Dermis blood vessel endothelial cell (primary cell): ENCODE measurements at regions not wholly inside any gene's neighbourhood (a gene's known extent, or its start where the extent isn't known, plus 50 kb on each side); places are given as distances from the start of the nearest gene placed in this dataset.
A peak's percentile ranks its signal among the peaks of the same experiment; 100 is the strongest.
"Not testable (repeated sequence)": the region's sequence is repeated elsewhere in the genome, so short reads cannot be mapped to it uniquely, and the experiment has no call there.

Experiments used
- DNase-seq: peaks from one replicate; pipeline ENCODE4 v3.0.0; 2010

DNA sequence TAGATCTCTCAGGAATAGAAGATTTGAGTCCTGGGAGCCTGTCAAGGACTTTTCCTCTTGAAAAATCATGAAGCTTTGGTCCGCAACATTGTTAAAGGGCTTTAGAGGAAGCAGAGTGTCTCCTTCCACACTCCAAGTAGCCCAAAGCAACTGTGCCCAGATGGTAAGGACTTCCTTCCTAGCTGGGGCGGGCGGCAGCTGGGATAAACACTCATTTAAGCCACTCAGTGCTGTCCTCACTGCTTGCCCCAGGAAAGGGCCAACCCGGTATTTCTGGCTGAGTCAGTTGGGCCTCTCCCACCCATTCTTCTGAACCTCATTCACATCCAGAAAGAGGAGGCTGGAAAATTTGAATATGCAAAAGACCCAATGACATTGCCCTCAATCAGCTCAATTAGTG is 144.3 kb downstream of the CHIC2 start:
- DNase-seq: peak; percentile 55

DNA sequence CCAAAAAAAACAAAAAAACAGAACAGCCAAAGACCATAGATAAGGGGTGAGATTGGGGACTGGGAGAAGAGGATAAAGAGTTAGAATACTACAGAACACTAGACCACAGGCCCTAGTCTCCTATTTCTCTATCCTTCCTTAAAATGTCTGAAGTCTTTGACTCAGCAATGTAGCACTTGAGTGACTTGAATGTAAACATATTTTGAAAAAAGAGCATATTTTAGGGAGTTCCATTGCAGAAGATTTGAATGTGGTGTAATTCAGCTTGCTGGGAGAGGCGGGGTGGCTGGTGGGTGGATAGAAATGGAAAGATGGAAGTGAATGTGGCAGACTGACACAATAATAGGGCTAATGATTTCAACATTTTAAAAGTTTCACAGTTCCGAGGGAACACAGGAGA is 144.9 kb downstream of the CHIC2 start:
- DNase-seq: no peak

DNA sequence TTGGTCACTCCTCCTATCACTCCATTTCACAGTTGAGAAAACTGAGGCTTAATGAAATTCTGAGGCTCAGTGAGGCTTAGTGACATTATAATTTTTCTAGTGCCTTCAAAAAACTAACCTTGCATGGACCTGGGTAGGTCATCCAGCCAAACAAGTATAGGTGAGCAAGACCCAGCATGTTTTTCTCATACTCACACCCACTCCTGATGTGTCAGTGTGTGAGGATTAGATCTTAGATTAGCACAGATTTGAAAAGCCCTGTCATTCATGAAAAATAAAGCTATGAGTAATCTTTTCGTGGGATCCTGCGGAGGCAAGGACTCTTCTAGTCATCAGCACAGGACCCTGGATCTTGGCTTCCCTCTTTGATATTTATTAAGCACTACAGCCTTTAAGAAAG is 146.7 kb downstream of the CHIC2 start:
- no peak for DNase-seq

DNA sequence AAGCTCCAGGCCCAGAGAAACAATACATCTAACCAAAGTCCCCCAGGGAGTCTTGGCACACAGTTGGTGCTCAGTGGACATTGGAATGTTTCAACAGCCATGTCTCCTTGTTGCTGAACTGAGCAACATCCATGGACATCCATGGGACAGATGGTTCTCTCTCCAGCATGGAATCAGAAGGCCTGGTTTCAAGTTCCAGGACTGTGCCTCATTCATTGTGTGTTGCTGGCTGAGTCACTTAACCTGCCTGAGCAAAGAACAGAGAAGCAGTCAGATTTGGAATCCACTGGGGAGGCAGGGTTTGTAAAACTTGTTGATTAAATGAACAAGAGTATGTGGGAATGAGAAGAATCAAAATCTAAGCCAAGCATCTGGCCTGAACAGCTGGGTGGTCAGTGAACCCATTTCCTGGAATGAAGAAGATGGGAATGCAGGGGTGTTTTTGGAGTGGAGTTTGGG is 147.9 kb downstream of the CHIC2 start:
- no peak for DNase-seq

DNA sequence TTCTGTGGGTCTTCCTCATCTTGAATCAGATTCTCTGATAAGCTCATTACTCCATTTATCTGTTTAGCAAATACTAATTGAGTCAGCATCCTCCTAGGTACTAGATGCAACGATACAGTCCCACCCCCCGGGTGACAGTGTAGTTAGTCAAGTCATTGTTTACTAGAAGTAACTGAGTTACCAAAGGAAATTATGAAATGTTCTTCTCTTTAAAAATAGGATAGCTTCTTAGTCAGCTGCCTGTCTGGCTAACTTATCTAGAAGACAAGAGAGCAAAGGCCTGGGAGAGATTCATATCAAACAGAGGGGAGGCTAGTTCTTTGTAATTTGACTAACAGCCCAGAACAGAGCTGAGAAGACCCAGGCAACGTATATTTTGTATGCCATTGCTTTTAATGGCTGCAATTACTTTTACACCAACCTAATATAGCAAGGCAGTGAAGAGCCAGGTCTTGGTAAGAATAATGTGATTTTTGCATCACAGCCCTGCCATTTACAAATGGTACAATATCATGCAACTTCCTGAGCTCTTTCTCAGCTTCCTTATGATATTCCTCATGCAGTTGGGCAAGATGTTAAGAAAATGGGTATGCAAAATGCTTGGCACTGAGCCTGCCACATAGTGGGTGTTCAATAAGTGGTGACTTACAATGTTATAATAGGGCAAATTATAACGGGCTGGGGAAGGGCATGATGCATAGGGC is 149.9 kb downstream of the CHIC2 start:
- peak; percentile 56 for DNase-seq

DNA sequence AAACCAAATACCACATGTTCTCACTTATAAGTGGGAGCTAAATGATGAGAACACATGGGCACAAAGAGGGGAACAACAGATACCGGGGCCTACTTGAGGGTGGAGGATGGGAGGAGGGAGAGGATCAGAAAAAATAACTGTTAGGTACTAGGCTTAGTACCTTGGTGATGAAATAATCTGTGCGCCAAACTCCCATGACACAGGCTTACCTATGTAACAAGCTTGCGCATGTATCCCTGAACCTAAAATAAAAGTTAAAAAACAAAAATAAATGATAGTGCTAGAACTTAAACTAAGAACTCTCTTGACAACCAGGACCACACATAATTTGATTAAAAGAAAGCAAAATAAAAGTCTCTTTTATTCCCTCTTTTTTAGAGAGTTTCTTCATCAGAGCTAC is 150.6 kb downstream of the CHIC2 start:
- DNase-seq: no peak

DNA sequence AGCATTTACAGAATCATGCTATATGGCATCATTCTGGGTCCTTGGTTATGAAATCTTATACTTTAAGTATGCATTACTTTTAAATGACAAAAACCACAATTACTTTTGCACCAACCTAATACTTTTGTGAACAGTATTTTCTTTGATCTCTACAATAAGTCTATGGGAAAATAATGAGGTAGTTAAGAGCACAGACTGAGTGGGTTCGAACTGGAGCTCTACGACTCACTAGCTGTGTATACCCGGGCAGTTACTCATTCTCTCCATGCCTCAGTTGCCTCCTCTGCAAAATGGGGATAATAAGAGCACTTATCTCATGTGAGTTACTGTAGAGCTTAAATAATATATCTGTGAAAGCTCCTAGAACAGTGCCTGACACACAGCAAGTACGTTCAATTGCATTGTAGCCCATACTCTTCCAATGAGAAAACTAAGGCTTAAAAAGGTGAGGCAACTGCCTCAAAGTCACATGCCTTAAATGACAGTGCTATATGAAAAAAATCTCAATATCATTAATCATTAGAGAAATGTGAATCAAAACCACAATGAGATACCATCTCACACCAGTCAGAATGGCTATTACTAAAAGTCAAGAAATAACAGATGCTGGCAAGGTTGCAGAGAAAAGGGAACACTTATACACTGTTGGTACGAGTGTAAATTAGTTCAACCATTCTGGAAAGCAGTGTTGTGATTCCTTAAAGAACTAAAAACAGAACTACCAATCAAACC is 151.5 kb downstream of the CHIC2 start:
- DNase-seq: no peak

DNA sequence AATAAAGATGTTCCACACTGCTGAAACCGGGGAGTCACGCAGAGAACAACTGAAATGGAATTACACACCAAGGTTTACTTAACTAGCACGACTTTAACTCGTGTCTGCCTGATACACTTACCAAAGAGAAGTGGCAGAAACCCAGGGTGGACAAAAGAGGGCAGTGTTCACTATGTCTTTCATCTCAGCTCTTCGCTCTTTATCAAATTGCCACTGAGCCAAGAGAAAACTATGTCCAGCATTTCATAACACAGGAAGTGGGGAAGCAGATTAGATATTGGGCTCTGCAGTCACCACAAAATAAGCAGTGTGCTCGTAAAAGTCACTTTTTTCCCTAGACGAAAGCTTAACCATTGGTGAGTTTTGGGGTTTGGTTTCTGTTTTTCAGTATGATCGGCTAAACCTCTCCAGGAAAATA is 155.7 kb downstream of the CHIC2 start:
- peak; percentile 89 for DNase-seq

DNA sequence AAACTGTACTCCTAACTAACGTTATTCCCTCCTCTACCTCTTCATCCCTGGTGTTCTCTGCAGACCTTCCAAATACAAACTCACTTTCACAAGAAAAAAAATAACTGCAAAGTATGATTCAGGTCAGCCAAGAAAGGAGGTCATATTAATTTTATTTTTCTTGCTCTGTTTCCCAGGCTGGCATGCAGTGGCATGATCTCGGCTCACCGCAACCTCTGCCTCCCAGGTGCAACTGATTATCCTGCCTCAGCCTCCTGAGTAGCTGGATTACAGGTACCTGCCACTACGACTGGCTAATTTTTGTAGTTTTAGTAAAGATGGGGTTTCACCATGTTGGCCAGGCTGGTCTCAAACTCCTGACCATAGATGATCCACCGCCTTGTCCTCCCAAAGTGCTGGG is 156.6 kb downstream of the CHIC2 start:
- DNase-seq: no peak

DNA sequence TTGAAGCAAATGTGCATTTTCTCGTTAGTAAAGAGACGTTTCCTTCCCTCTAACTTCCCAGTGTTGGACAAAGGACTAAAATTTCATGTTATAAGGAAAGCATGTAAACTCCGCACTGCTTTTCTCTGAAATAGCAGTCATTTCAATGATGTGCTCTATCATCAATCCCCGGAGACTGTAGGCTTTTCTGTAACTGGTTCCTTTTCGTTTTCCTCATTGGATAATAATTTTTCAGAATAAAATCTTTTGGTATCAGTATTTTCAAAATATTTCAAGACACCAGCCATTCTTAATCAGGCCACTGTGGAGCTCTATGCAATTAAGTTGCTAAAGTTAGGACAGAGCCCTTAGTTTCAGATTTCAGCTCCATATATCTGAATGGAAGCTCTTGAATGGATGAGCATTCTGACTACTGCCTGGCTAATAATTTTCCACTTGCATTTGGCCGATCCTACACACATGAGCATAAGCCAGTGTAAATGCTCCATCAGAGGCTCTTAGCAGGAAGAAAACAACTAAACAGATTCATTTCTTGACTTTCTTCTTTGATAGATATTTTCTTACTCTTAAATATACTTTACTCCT is 157.7 kb downstream of the CHIC2 start:
- no peak for DNase-seq

DNA sequence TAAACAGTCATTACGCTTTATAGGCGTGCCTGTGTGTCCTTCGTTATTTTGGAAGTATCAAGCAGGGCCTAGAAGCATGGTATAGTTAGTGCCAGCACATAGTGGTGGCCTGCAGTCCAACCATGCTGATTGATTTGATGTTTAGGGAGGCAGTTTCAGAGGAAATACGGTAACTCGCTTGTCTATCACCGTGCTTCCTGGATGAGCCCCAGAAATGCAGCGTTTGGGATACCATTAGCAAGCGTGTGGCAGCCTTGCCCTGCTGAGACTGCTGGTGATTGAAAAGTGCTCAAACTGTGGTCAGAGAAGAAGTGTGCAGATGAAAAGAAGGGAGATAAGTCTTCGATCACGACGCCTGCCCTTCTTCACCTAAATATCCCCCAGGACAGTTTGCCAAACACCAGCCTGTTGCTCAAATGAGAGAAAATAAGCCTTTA is 158.4 kb downstream of the CHIC2 start:
- peak; percentile 32 for DNase-seq

DNA sequence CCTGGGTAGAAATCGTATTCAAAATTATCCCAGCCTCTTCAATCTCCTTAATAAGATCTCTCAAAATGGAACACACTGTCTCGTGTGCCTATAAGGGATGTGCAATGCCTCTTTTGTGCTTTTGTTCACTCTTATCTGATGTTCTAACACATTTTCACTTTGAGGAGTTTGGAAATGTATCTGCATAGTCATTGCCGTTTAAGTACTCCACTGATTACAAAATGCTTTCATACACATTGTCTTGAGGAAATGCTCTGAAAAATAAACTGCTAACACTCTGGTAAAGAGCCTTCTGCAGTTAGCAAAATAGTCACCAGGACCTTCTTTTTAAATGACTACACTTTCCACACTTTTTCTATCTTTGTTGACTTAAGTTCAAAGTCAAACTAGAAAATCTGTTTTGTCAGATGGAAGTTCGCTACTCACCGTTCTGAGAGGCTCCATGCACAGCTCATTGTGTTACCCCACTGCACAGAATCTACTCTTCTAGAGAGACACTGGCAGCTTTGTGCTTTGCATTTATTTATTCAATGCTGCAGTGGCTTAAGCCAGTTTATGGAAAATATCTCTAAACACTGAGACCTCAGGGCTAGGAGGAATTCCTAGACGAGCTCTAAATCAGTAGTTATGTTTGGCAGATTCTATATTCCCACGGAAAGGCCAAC is 159.0 kb downstream of the CHIC2 start:
- no peak for DNase-seq

DNA sequence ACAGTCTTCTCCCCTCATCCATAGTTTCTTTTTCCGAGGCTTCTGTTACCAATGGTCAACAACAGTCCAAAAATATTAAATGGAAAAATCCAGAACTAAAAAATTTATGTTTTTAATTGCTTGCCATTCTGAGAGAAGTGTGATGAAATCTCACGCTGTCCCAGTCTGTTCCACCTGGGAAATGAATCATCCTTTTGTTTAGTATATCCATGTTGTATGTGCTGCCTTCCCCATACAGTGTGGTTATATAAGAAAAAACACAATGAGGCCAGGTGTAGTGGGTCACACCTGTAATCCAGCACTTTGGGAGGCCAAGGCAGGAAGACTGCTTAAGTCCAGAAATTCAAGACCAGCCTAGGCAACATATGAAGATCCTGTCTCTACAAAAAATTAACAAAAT is 161.6 kb downstream of the CHIC2 start:
- no peak for DNase-seq

DNA sequence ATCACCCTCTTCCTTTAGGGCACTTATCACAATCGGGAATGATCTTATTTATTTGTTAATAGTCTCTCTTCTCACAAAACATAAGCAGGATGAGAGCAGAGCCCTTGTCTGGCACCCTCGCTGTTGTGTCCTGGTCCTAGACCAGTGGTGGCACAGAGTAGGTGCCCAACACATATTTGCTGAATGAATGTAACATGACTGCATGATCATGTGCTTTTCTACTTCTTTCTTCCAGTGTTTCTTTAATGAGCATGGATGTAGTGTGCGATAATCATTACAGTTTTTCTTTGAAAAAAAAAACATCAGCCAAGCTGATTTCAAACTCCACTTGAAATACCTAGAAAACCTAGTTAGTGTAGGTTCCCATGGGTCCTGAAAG is 164.1 kb downstream of the CHIC2 start:
- no peak for DNase-seq

DNA sequence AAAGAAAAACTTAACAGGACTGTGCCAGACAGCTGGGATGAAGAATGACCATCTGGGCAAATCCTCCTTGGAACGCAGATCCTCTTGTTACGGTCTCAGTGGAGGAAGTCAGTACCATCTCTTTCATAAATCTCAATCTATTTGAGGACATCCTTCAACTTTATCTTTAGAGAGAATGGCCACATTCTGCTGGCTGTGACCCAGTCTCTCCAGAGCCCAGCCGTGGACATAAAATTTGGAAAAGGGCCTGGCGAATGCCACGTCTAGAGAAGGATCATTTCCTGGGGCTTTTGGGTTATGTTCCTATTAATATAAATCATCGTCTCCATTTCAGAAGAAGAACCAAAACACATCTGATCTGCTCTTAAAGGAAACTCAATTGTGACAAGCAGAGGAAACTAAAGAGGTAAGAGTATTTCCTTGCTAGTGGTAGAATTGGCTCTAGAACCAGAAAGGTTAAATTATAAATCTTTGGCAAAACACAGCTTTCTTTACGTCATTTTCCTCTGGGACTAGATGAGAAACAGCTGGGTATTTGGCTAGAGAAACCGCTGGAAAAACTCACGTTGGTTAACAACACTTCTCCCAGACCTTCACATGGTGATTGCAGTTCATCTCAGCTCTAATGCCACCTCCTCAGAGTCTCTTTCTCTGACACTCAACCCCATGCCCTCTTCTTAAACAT is 164.7 kb downstream of the CHIC2 start:
- peak; percentile 24 for DNase-seq

DNA sequence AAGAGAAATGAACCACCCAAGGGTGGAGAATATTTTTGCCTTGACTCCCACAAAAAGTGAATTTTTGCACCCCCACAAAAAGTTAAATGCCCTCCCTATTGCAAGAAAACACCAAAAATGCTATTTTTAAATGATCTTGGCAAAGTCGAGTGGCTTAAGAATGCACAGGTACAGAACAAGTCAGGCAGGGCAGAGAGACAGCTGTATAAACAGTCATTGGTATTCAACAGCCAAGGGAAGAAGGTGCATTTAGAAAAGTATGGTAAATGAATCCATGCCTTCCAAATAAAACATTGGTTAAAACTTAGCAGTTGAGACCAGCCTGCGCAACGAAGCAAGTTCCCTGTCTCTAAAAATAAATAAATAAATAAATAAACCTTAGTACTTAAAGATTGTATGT is 169.3 kb downstream of the CHIC2 start:
- no peak for DNase-seq

DNA sequence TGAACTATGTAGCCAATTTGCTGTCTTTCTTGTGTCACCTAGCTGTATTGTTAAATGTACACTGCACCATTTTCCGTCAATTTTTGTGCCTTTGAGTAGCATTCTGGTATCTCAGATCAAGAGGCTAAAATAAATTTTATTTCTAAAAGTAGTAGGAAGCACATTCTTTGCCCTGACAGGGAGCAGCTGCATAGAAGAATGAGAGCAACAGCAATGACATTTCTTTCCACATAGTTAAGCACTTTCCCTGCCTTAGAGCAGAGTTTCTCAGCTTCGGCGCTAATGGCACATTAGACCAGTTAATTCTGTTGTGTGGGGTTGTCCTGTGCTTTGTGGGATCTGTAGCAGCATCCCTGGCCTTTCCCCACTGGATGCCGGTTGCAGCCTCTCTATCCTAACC is 173.9 kb downstream of the CHIC2 start:
- DNase-seq: no peak

DNA sequence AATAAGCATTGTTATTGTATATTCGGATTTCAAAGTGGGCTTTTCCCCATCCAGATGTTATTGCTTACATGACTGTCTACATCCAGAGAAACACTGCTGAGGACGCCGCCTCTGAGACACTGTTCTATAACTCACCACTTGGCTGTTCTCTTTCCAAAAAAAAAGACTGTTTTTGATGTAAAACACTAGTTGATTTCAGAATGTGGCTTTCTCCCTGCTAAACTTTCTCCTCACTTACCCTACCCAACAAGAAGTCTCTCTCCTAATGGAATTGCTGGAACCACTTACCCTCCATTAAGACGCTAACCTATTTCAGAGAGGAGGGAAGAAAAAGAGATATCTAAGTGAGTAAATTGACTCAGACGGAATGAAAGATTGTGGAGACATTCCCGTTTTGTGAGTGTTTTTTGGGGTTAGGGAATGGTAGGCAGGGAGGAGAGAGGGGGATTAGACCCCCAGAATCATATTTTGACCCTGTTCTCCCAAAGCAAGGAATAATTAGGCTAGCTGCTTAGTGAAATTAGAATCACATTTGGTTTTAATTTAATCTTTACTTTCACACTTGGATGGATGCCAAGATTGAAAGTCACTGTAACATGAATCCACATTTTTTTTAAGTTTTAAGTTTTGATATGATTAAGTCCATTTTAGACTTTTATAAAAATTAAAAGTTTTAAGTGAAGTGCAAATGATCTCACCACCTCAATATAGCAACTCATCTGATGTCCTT is 174.9 kb downstream of the CHIC2 start:
- no peak for DNase-seq

DNA sequence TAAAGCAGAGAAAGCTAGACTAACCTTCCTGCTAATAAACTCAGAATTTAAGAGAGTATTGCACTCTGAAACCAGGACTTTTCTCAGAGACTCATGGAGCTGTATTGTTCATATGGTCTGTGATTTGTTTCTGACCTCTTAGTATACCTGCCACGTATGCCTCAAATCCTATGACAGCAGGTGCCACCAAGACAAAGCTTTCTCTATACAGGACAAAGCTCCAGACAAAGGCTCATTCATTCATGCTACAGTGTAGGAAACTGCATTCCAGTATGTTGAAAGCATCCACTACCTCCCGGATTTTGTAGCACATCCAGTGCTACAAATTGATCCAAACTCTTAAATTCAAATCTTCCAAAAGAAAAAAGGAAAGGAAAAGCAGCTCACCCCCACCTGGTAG is 178.3 kb downstream of the CHIC2 start:
- no peak for DNase-seq

DNA sequence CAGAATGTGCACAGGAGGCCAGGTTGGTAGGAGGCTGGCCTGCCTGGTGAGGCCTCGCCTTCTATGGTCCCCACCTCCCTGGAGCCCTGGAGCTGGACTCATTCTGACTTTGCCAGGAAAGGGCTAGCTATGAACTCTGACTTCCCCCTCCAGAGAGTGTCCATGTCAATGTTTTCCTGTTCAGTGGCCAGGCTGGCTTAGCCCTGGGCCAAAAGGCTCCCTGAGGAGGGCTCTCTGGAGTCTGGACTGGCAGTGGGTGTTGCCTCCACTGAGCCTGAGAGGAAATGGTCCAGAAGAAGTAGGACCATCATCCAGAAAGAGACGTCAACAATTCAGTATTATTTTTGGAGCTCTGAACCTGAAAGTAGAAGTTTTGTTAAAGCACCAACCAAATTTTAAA is 178.7 kb downstream of the CHIC2 start:
- DNase-seq: no peak

DNA sequence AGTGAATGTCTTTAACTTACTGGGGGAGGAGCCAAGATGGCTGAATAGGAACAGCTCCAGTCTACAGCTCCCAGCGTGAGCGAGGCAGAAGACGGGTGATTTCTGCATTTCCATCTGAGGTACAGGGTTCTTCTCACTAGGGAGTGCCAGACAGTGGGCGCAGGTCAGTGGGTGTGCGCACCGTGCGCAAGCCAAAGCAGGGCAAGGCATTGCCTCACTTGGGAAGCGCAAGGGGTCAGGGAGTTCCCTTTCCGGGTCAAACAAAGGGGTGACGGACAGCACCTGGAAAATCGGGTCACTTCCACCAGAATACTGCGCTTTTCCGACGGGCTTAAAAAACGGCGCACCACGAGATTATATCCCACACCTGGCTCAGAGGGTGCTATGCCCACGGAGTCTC is 187.3 kb downstream of the CHIC2 start:
- not testable (repeated sequence) for DNase-seq

DNA sequence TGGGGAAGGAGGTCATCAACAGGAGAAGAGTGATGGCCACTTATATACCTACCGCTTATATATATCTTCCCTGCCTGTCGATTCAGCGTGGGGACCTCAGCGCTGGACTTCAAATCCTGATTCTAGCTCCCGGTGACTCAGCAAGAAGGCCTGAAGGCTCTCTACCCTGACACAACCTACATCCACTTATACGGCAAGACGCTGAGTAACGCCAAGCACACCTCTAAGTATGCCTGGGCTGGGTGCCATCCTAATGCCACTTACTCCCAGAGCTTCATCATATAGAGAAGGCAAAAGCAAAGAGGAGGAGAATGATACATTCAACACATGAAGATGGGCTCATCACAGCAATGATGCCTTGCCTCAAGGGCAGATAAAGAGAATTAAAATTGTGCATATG is 198.3 kb downstream of the CHIC2 start:
- DNase-seq: no peak
